H1 (cell line): ENCODE measurements at regions not wholly inside any gene's neighbourhood (a gene's known extent, or its start where the extent isn't known, plus 50 kb on each side); places are given as distances from the start of the nearest gene placed in this dataset.

Source experiments
- CBX8 ChIP-seq: fragments of 300-800, 300-1000 bp; sonication (generic); IDR thresholded peaks from 2 replicates; pipeline ENCODE4 v1.7.1; 2016; ENCODE audit warnings: low read depth, low read length, borderline replicate concordance
- SP2 ChIP-seq: IDR thresholded peaks from 2 replicates; pipeline ENCODE4 v1.6.1; 2012; ENCODE audit warnings: mild to moderate bottlenecking, low read length, inconsistent platforms

- no peak for TF ChIP-seq CBX8
- TF ChIP-seq SP2, result no peak
- TF ChIP-seq, all 59 proteins: peak for 0
Observed at GRCh38 chr2:196520605-196521004, 118.9 kb upstream of the CCDC150 start (continued).
